ENCODE measurements at regions not wholly inside any gene's neighbourhood (a gene's known extent, or its start where the extent isn't known, plus 50 kb on each side); places are given as distances from the start of the nearest gene placed in this dataset.

- no peak for DNase-seq
- Histone ChIP-seq H3K4me3 (ENCODE audit: low read length) (no peak overlapping the region), H4K20me1 (ENCODE audit: insufficient read depth, low read length) (no peaks in the 10 kb centered on the region), H3K27ac (ENCODE audit: low read length) (no peak overlapping the region), H3K79me2 (ENCODE audit: low read length) (no peaks in the 10 kb centered on the region), H3K36me3 (replicated peaks; ENCODE audit: insufficient read depth, low read length) (no peaks in the 10 kb centered on the region), H2AFZ (ENCODE audit: low read length) (no peak overlapping the region), H3K9me2 (replicated peaks; ENCODE audit: insufficient read depth, low read length) (no peaks in the 10 kb centered on the region), H3K4me2 (ENCODE audit: low read depth, low read length) (no peak overlapping the region), H3F3A (ENCODE audit: insufficient read depth, low read length) (no peaks in the 10 kb centered on the region), H3K4me1 (ENCODE audit: low read length) (no peaks in the 10 kb centered on the region), H3K27me3 (replicated peaks; ENCODE audit: insufficient read depth, low read length) (no peaks in the 10 kb centered on the region), H3K9ac (ENCODE audit: low read length) (no peak overlapping the region), H3K9me3 (replicated peaks; ENCODE audit: insufficient read depth, low read length) (no peaks in the 10 kb centered on the region)
- TF ChIP-seq EZH2phosphoT487 (IDR thresholded peaks at IDR 0.05; ENCODE audit: low read length) (no peak), EZH2 (optimal IDR thresholded peaks at IDR 0.05; ENCODE audit: low read depth, low read length) (no peak), CTCF (IDR thresholded peaks at IDR 0.05; ENCODE audit: low read length) (no peak)
Measured at GRCh38 chr9:115278326-115279035, 160.5 kb upstream of the TNC start.

- Histone ChIP-seq H3K36me3 (replicated peaks; ENCODE audit: insufficient read depth, low read length) (no peaks in the 10 kb centered on the region), H3K27me3 (replicated peaks; ENCODE audit: insufficient read depth, low read length) (no peaks in the 10 kb centered on the region), H3K4me3 (ENCODE audit: low read length) (no peak overlapping the region), H3K9me2 (replicated peaks; ENCODE audit: insufficient read depth, low read length) (no peaks in the 10 kb centered on the region), H3F3A (ENCODE audit: insufficient read depth, low read length) (no peaks in the 10 kb centered on the region), H3K4me2 (ENCODE audit: low read depth, low read length) (no peak overlapping the region), H3K4me1 (ENCODE audit: low read length) (no peaks in the 10 kb centered on the region), H2AFZ (ENCODE audit: low read length) (no peak overlapping the region), H3K27ac (ENCODE audit: low read length) (no peak overlapping the region), H3K9ac (ENCODE audit: low read length) (no peak overlapping the region), H4K20me1 (ENCODE audit: insufficient read depth, low read length) (no peaks in the 10 kb centered on the region), H3K9me3 (replicated peaks; ENCODE audit: insufficient read depth, low read length) (no peaks in the 10 kb centered on the region), H3K79me2 (ENCODE audit: low read length) (no peaks in the 10 kb centered on the region)
- DNase-seq, result no peak
- TF ChIP-seq CTCF (IDR thresholded peaks at IDR 0.05; ENCODE audit: low read length) (no peak), EZH2phosphoT487 (IDR thresholded peaks at IDR 0.05; ENCODE audit: low read length) (no peak), EZH2 (optimal IDR thresholded peaks at IDR 0.05; ENCODE audit: low read depth, low read length) (no peak)
Measured at GRCh38 chr9:115283395-115283794, 165.4 kb upstream of the TNC start.

- H3K4me3 ChIP-seq (ENCODE audit: low read length), result no peak overlapping the region
- no peaks in the 10 kb centered on the region for H3K4me1 ChIP-seq (ENCODE audit: low read length)
- H3K36me3 ChIP-seq (replicated peaks; ENCODE audit: insufficient read depth, low read length), result no peaks in the 10 kb centered on the region
- no peaks in the 10 kb centered on the region for H4K20me1 ChIP-seq (ENCODE audit: insufficient read depth, low read length)
- no peak overlapping the region for H3K4me2 ChIP-seq (ENCODE audit: low read depth, low read length)
- no peak overlapping the region for H2AFZ ChIP-seq (ENCODE audit: low read length)
- H3K27ac ChIP-seq (ENCODE audit: low read length), result no peak overlapping the region
- no peaks in the 10 kb centered on the region for H3K9me3 ChIP-seq (replicated peaks; ENCODE audit: insufficient read depth, low read length)
- TF ChIP-seq CTCF (IDR thresholded peaks at IDR 0.05; ENCODE audit: low read length), result no peak
- TF ChIP-seq EZH2 (optimal IDR thresholded peaks at IDR 0.05; ENCODE audit: low read depth, low read length), result no peak
- no peak for TF ChIP-seq EZH2phosphoT487 (IDR thresholded peaks at IDR 0.05; ENCODE audit: low read length)
- H3F3A ChIP-seq (ENCODE audit: insufficient read depth, low read length), result no peaks in the 10 kb centered on the region
- H3K79me2 ChIP-seq (ENCODE audit: low read length), result no peaks in the 10 kb centered on the region
- no peak overlapping the region for H3K9ac ChIP-seq (ENCODE audit: low read length)
- H3K27me3 ChIP-seq (replicated peaks; ENCODE audit: insufficient read depth, low read length), result no peaks in the 10 kb centered on the region
- no peak for DNase-seq
- H3K9me2 ChIP-seq (replicated peaks; ENCODE audit: insufficient read depth, low read length), result no peaks in the 10 kb centered on the region
Measured at GRCh38 chr9:115285836-115286235, 167.9 kb upstream of the TNC start.
